Erythroblast (primary cell): ENCODE measurements at regions not wholly inside any gene's neighbourhood (a gene's known extent, or its start where the extent isn't known, plus 50 kb on each side); places are given as distances from the start of the nearest gene placed in this dataset.

Experiments used
- GATA1 ChIP-seq: IDR thresholded peaks from 2 replicates; pipeline ENCODE4 v1.6.1; 2011; ENCODE audit warnings: low read depth, mild to moderate bottlenecking, control low read depth, low read length, moderate library complexity
- POLR2A ChIP-seq: IDR thresholded peaks from 2 replicates; pipeline ENCODE4 v1.6.1; 2011; ENCODE audit warnings: mild to moderate bottlenecking, low read length

DNA sequence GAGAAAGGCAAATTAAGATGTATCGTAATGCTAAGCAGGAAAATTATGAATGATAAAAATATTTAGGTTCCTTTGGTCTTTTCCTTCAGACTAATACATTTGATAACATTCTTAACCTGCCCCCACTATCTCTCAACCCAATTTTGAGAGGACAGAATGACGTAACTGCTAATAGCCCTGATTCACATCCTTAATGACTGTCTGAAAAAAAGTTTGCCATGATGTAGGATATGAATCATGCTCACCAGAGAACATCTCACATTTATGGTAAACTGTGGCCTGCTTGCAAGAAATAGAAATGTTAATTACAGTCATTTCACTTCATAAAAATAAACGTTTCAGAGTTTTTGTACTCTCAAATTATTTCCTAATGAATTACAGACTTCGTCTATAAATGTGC lies 128.0 kb upstream of the VEGFC start:
- no peak for TF ChIP-seq POLR2A
- no peak for TF ChIP-seq GATA1
